WERI-Rb-1 (cell line): ENCODE measurements at regions not wholly inside any gene's neighbourhood (a gene's known extent, or its start where the extent isn't known, plus 50 kb on each side); places are given as distances from the start of the nearest gene placed in this dataset.

Experiments
- DNase-seq: peaks from one replicate; pipeline ENCODE4 v3.0.0-alpha.2; 2020
- H3K27ac ChIP-seq: fragments of 250-450 bp; sonication (Bioruptor Pico); 2 replicates; pipeline ENCODE4 v1.5.1; 2020; ENCODE audit warnings: mild to moderate bottlenecking, moderate library complexity
- H3K27me3 ChIP-seq: fragments of 250-450 bp; sonication (Bioruptor Pico); 2 replicates; pipeline ENCODE4 v1.5.1; 2021; ENCODE audit warnings: mild to moderate bottlenecking, low read depth, moderate library complexity; ENCODE audit not compliant: insufficient read depth, severe bottlenecking
- H3K36me3 ChIP-seq: fragments of 250-450 bp; sonication (Bioruptor Pico); 2 replicates; pipeline ENCODE4 v1.5.1; 2020; ENCODE audit warnings: mild to moderate bottlenecking, moderate library complexity
- H3K4me3 ChIP-seq: 2 replicates; pipeline ENCODE4 v1.5.1; 2011; ENCODE audit warnings: low read depth, mild to moderate bottlenecking, control low read depth, low read length
- H3K9me3 ChIP-seq: fragments of 250-450 bp; sonication (Bioruptor Pico); 2 replicates; pipeline ENCODE4 v1.5.1; 2021; ENCODE audit warnings: mild to moderate bottlenecking, moderate library complexity; ENCODE audit not compliant: severe bottlenecking
- TF ChIP-seq, protein P1 (sequence below): IDR thresholded peaks from 2 replicates; pipeline ENCODE4 v1.5.1; 2011; ENCODE audit warnings: low read depth, mild to moderate bottlenecking, control low read depth, inconsistent platforms, low read length

GRCh38 chr5:2529371-2530092 is 221.9 kb downstream of the IRX2 start:
- H3K27me3 ChIP-seq = peaks cover 11% of the 10 kb centered on the region
- TF ChIP-seq, protein P1, sequence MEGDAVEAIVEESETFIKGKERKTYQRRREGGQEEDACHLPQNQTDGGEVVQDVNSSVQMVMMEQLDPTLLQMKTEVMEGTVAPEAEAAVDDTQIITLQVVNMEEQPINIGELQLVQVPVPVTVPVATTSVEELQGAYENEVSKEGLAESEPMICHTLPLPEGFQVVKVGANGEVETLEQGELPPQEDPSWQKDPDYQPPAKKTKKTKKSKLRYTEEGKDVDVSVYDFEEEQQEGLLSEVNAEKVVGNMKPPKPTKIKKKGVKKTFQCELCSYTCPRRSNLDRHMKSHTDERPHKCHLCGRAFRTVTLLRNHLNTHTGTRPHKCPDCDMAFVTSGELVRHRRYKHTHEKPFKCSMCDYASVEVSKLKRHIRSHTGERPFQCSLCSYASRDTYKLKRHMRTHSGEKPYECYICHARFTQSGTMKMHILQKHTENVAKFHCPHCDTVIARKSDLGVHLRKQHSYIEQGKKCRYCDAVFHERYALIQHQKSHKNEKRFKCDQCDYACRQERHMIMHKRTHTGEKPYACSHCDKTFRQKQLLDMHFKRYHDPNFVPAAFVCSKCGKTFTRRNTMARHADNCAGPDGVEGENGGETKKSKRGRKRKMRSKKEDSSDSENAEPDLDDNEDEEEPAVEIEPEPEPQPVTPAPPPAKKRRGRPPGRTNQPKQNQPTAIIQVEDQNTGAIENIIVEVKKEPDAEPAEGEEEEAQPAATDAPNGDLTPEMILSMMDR = no peak
- no peak overlapping the region for H3K27ac ChIP-seq
- DNase-seq = no peak
- no peak overlapping the region for H3K4me3 ChIP-seq
- no peaks in the 10 kb centered on the region for H3K36me3 ChIP-seq
- H3K9me3 ChIP-seq = peaks cover 7% of the 10 kb centered on the region

- Histone ChIP-seq H3K36me3 (no peaks in the 10 kb centered on the region), H3K27me3 (peaks cover 27% of the 10 kb centered on the region), H3K27ac (no peak overlapping the region), H3K9me3 (peaks cover 2% of the 10 kb centered on the region), H3K4me3 (no peak overlapping the region)
- no peak for DNase-seq
- TF ChIP-seq, protein P1 = no peak
These were observed 226.1 kb downstream of the IRX2 start for GRCh38 chr5:2525351-2525750.

DNA sequence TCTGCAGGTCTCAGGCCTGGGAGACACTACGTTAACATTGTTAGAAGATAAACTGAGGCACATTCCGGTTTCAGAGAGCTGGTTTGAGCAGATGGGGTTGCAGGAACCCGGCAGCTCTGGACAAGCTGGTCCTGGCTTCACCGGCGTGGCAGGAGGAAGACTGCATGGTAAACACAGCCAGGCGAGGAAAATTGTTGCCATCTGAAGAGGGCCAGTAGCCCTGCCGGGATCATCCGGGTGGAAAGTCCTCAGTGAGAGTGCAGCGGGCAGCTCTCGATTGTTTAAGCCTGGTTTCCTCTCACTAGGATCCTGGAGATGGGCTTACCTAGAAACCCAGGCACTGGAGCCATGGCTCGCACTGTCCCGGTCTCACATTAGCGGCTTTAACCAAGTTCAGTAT is 226.9 kb downstream of the IRX2 start:
- peaks cover 2% of the 10 kb centered on the region for H3K9me3 ChIP-seq
- peaks cover 29% of the 10 kb centered on the region for H3K27me3 ChIP-seq
- DNase-seq = no peak
- TF ChIP-seq, protein P1 = no peak
- H3K27ac ChIP-seq = no peak overlapping the region
- no peak overlapping the region for H3K4me3 ChIP-seq
- H3K36me3 ChIP-seq = no peaks in the 10 kb centered on the region

DNA sequence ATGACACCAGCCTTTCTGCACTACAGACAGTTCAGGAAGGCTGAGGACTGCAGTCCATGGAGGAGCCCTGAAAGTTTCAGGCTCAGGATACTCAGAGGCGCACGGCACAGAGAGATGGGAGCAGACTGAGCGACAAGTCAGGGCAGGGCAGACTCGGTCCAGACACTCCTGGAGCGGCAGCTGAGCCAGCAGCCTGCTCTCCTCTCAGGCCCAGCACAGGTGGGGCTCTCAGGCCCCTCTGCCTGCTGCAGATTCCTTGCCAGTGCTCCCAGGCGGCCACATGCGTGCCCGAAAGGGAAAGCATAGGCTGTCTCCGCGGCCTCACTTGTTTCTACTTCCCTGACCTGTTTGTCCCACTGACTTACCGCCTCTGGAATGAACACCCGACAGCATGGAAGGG is 228.3 kb downstream of the IRX2 start:
- no peaks in the 10 kb centered on the region for H3K9me3 ChIP-seq
- no peak overlapping the region for H3K4me3 ChIP-seq
- H3K27me3 ChIP-seq = peaks cover 23% of the 10 kb centered on the region
- no peak for DNase-seq
- no peaks in the 10 kb centered on the region for H3K36me3 ChIP-seq
- H3K27ac ChIP-seq = no peak overlapping the region
- TF ChIP-seq, protein P1 = no peak

DNA sequence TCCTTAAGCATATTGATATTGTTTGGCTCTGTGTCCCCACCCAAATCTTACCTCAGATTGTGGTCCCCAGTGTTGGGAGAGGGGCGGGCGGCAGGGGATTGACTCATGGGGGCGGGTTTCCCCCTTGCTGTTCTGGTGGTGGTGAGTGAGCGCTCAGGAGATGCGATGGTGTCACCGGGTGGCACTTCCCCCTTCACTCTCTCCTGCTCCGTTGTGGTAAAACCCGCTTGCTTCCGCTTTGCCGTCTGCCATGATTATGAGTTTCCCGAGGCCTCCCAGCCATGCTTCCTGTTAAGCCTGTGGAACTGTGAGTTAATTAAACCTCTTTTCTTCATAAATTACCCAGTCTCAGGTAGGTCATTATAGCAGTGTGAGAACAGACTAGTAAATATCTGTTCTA is 229.1 kb downstream of the IRX2 start:
- TF ChIP-seq, protein P1 = no peak
- H3K27me3 ChIP-seq = peaks cover 18% of the 10 kb centered on the region
- H3K36me3 ChIP-seq = no peaks in the 10 kb centered on the region
- H3K27ac ChIP-seq = no peak overlapping the region
- DNase-seq = no peak
- H3K4me3 ChIP-seq = no peak overlapping the region
- H3K9me3 ChIP-seq = no peaks in the 10 kb centered on the region

DNA sequence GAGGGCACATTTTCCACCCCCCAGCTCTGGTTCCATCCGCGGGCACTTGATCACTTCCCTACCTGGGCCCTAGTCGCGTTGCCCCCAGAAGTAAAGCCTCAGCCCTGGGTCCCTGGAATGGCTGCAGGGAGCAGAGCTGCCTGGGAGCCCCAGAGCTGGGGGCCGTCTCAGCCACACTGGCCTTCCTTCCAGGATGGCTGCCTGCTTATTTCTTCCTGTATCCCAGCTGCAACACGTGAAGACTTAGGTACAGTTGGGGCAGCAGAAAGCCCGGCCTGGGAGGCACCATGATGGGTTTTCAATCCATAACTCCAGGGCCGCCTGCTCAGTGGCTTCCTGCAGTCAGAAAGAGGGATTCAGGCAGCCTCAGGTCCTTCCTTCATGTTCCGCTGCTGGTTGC is 232.3 kb downstream of the IRX2 start:
- Histone ChIP-seq H3K9me3 (no peaks in the 10 kb centered on the region), H3K27me3 (peaks cover 18% of the 10 kb centered on the region), H3K36me3 (no peaks in the 10 kb centered on the region), H3K27ac (no peak overlapping the region), H3K4me3 (no peak overlapping the region)
- TF ChIP-seq, protein P1 = no peak
- DNase-seq = no peak
